ENCODE measurements at regions not wholly inside any gene's neighbourhood (a gene's known extent, or its start where the extent isn't known, plus 50 kb on each side); places are given as distances from the start of the nearest gene placed in this dataset.

- ATAC-seq (ENCODE audit: poor library complexity), result no peak
- intact Hi-C loops (cut with DNase I), result no loop called here
- DNase-seq, result no peak
Measured at GRCh38 chr6:4192627-4193026, 57.3 kb upstream of the ECI2 start.

GRCh38 chr6:4192173-4192572 lies 56.8 kb upstream of the ECI2 start:
- intact Hi-C loops (cut with DNase I), result no loop called here
- ATAC-seq (ENCODE audit: poor library complexity), result no peak
- no peak for DNase-seq

GRCh38 chr6:4191271-4191721 lies 55.9 kb upstream of the ECI2 start:
- ATAC-seq (ENCODE audit: poor library complexity) (no peak), DNase-seq (no peak)
- intact Hi-C loops (cut with DNase I), result no loop called here

GRCh38 chr6:4189249-4189648 lies 53.9 kb upstream of the ECI2 start:
- intact Hi-C loops (cut with DNase I), result no loop called here
- ATAC-seq (ENCODE audit: poor library complexity), result no peak
- DNase-seq, result no peak

GRCh38 chr6:4188801-4189200 lies 53.4 kb upstream of the ECI2 start:
- DNase-seq (no peak), ATAC-seq (ENCODE audit: poor library complexity) (no peak)
- intact Hi-C loops (cut with DNase I), result no loop called here

GRCh38 chr6:4187480-4187879 lies 52.1 kb upstream of the ECI2 start:
- ATAC-seq (ENCODE audit: poor library complexity) (no peak), DNase-seq (no peak)
- intact Hi-C loops (cut with DNase I), result no loop called here

- DNase-seq, result no peak
- peak; percentile 46 for ATAC-seq (ENCODE audit: poor library complexity)
- intact Hi-C loops (cut with DNase I), result no loop called here
Measured at GRCh38 chr6:4186385-4186784, 51.0 kb upstream of the ECI2 start.

- DNase-seq (no peak), ATAC-seq (ENCODE audit: poor library complexity) (no peak)
- intact Hi-C loops (cut with DNase I), result no loop called here
Measured at GRCh38 chr6:4185846-4186245, 50.5 kb upstream of the ECI2 start.

- DNase-seq (no peak), ATAC-seq (ENCODE audit: poor library complexity) (no peak)
- intact Hi-C loops (cut with DNase I), result no loop called here
Measured at GRCh38 chr6:4185419-4185818, 50.0 kb upstream of the ECI2 start.
